OCI-LY1 (cell line): ENCODE measurements at regions not wholly inside any gene's neighbourhood (a gene's known extent, or its start where the extent isn't known, plus 50 kb on each side); places are given as distances from the start of the nearest gene placed in this dataset.

Source experiments
- CTCF ChIP-seq: fragments of 200-600 bp; sonication (generic), shearing (Covaris generic); IDR thresholded peaks from 2 replicates; pipeline ENCODE4 v1.5.1; 2017; ENCODE audit warnings: mild to moderate bottlenecking, antibody characterized with exemption, low read length, moderate library complexity, mixed read lengths
- EZH2 ChIP-seq: fragments of 200-600 bp; sonication (generic), shearing (Covaris generic); IDR thresholded peaks from 2 replicates; pipeline ENCODE4 v1.8.0; 2017; ENCODE audit warnings: borderline replicate concordance, mixed run types, mild to moderate bottlenecking, antibody characterized with exemption, low read length, moderate library complexity, mixed read lengths

- TF ChIP-seq CTCF (no peak), EZH2 (no peak)
Observed at GRCh38 chr13:83077499-83077898, 804.8 kb downstream of the SLITRK1 start.
